GM23248 (cell line): ENCODE measurements at regions not wholly inside any gene's neighbourhood (a gene's known extent, or its start where the extent isn't known, plus 50 kb on each side); places are given as distances from the start of the nearest gene placed in this dataset.

ENCODE experiments used
- EZH2 ChIP-seq: fragments of 200-600 bp; sonication (generic); IDR thresholded peaks from 2 replicates; pipeline ENCODE4 v1.6.1; 2018; ENCODE audit warnings: antibody characterized with exemption, mild to moderate bottlenecking; ENCODE audit not compliant: insufficient read depth, poor library complexity, severe bottlenecking
- EZH2phosphoT487 ChIP-seq: fragments of 200-600 bp; sonication (generic); IDR thresholded peaks from 2 replicates; pipeline ENCODE4 v1.6.1; 2018; ENCODE audit warnings: antibody characterized with exemption, moderate library complexity, mild to moderate bottlenecking, low read depth; ENCODE audit not compliant: insufficient read depth

DNA sequence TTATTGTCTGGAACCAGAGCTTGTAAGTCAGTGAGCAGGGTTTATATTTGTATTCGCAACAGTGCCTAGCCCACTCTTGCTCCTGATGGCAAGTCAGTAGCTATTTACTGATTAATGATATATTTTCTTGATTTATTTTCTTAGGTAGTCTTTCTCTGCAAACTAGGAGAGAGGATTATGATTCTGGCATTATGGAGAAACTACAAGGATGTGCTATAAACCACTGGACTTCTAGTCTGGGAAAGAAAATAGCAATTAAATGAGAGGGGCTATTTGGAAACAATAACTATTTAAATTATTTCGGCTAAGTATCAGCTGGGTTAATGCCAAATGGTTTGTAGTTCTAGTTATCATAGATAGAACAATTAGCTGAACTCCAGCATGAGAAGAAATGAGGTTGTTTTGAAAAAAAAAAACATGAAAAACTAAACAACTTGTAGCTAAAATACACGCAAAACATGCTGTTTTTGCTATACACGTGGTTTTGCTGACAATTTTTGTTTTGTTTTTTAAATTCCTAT, 304.9 kb upstream of the TCF21 start:
- TF ChIP-seq EZH2phosphoT487 (no peak), EZH2 (no peak)
